Mesothelial cell of epicardium (in vitro differentiated cells): ENCODE measurements at regions not wholly inside any gene's neighbourhood (a gene's known extent, or its start where the extent isn't known, plus 50 kb on each side); places are given as distances from the start of the nearest gene placed in this dataset.
"Not testable (repeated sequence)": the region's sequence is repeated elsewhere in the genome, so short reads cannot be mapped to it uniquely, and the experiment has no call there.

Experiments used
- DNase-seq, 2 experiments: peaks; one replicate each; pipeline ENCODE4 v3.0.0; 2021; ENCODE audit warnings: low spot score in 2 of 2; ENCODE audit not compliant: unreplicated experiment in 2 of 2
- H3K27ac Mint-ChIP-seq: 2 replicates; pipeline ENCODE4 v1.8.0; 2021; ENCODE audit warnings: mixed read lengths
- H3K27me3 Mint-ChIP-seq: 2 replicates; pipeline ENCODE4 v1.8.0; 2021; ENCODE audit warnings: low read depth, mixed read lengths
- H3K36me3 Mint-ChIP-seq: 2 replicates; pipeline ENCODE4 v1.8.0; 2021; ENCODE audit warnings: mixed read lengths
- H3K4me1 Mint-ChIP-seq: 2 replicates; pipeline ENCODE4 v1.8.0; 2021; ENCODE audit warnings: mixed read lengths
- H3K4me3 Mint-ChIP-seq: 2 replicates; pipeline ENCODE4 v1.8.0; 2021; ENCODE audit warnings: mild to moderate bottlenecking, moderate library complexity, mixed read lengths
- H3K9me3 Mint-ChIP-seq: 2 replicates; pipeline ENCODE4 v1.8.0; 2021; ENCODE audit warnings: mixed read lengths
- TF ChIP-seq, protein P1 (sequence below): fragments of 200-600 bp; sonication (generic); IDR thresholded peaks from one replicate; pipeline ENCODE4 v1.5.0; 2021; ENCODE audit warnings: antibody characterized with exemption; ENCODE audit not compliant: unreplicated experiment

- H3K27ac Mint-ChIP-seq: no peak overlapping the region
- TF ChIP-seq, protein P1, sequence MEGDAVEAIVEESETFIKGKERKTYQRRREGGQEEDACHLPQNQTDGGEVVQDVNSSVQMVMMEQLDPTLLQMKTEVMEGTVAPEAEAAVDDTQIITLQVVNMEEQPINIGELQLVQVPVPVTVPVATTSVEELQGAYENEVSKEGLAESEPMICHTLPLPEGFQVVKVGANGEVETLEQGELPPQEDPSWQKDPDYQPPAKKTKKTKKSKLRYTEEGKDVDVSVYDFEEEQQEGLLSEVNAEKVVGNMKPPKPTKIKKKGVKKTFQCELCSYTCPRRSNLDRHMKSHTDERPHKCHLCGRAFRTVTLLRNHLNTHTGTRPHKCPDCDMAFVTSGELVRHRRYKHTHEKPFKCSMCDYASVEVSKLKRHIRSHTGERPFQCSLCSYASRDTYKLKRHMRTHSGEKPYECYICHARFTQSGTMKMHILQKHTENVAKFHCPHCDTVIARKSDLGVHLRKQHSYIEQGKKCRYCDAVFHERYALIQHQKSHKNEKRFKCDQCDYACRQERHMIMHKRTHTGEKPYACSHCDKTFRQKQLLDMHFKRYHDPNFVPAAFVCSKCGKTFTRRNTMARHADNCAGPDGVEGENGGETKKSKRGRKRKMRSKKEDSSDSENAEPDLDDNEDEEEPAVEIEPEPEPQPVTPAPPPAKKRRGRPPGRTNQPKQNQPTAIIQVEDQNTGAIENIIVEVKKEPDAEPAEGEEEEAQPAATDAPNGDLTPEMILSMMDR: no peak
- H3K27me3 Mint-ChIP-seq: peaks cover 13% of the 10 kb centered on the region
- H3K4me1 Mint-ChIP-seq: no peaks in the 10 kb centered on the region
- peaks cover 2% of the 10 kb centered on the region for H3K36me3 Mint-ChIP-seq
- H3K9me3 Mint-ChIP-seq: peaks cover 19% of the 10 kb centered on the region
- no peak overlapping the region for H3K4me3 Mint-ChIP-seq
- DNase-seq: no peak
These were observed 398.9 kb upstream of the PCSK5 start for GRCh38 chr9:75491533-75491932.

DNA sequence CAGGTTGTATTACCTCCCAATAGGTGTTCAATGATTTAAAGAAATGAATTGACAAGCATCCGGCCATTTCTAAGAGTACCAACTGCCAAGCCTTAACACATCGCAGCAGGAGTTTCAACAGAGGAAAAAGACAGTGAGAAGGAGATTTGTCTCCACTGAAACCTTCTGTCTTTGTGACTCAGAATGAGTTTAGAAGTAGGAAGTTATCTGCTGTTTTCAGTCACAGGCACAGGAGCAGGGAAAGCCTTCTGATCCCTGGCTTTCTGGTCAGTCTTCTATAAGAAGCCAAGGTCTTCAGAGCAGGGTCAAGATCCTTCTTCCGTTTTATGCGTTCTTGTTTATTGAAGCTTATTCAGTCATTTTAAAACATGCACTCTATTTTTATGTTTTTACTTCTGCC lies 390.7 kb upstream of the PCSK5 start:
- H3K27ac Mint-ChIP-seq: no peak overlapping the region

DNA sequence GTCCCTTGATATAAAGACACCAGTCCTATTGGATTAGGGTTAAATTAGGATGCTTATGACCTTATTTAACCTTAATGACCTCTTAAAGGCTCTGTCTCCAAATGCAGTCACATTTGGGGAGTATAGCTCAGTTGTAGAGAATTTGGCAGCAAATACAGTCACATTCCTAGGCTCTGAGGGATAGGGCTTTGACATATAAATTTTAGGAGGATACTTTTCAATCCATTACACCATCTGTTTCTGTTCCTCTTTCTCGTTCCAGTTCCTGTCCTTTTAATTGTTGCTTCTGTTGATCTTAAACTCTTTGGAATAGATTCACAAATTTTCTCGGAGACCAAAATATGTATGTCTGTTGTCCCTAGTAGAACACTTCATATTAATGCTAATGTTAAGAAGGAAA lies 390.0 kb upstream of the PCSK5 start:
- no peaks in the 10 kb centered on the region for H3K36me3 Mint-ChIP-seq
- H3K27ac Mint-ChIP-seq: no peak overlapping the region
- TF ChIP-seq, protein P1: no peak
- peaks cover 8% of the 10 kb centered on the region for H3K27me3 Mint-ChIP-seq
- peaks cover 4% of the 10 kb centered on the region for H3K9me3 Mint-ChIP-seq
- no peaks in the 10 kb centered on the region for H3K4me1 Mint-ChIP-seq
- no peak for DNase-seq
- H3K4me3 Mint-ChIP-seq: no peak overlapping the region

More for the DNA sequence above, 390.7 kb upstream of the PCSK5 start:
- Mint-ChIP-seq H3K36me3 (no peaks in the 10 kb centered on the region), H3K4me3 (no peak overlapping the region), H3K4me1 (no peaks in the 10 kb centered on the region), H3K27me3 (peaks cover 9% of the 10 kb centered on the region), H3K9me3 (peaks cover 4% of the 10 kb centered on the region)
- DNase-seq: no peak
- TF ChIP-seq, protein P1: no peak

- H3K27ac Mint-ChIP-seq, H3K4me1 Mint-ChIP-seq, H3K36me3 Mint-ChIP-seq, H3K9me3 Mint-ChIP-seq, H3K27me3 Mint-ChIP-seq, DNase-seq, H3K4me3 Mint-ChIP-seq: not testable (repeated sequence)
These were observed 389.5 kb upstream of the PCSK5 start for GRCh38 chr9:75500940-75501339.

- no peaks in the 10 kb centered on the region for H3K4me1 Mint-ChIP-seq
- no peak for DNase-seq
- peaks cover 10% of the 10 kb centered on the region for H3K27me3 Mint-ChIP-seq
- TF ChIP-seq, protein P1: no peak
- H3K36me3 Mint-ChIP-seq: no peaks in the 10 kb centered on the region
- no peak overlapping the region for H3K27ac Mint-ChIP-seq
- H3K4me3 Mint-ChIP-seq: no peak overlapping the region
- H3K9me3 Mint-ChIP-seq: peaks cover 22% of the 10 kb centered on the region
These were observed 385.8 kb upstream of the PCSK5 start for GRCh38 chr9:75504721-75505120.

- no peak for DNase-seq
- TF ChIP-seq, protein P1: no peak
- Mint-ChIP-seq H3K9me3 (peaks cover 22% of the 10 kb centered on the region), H3K4me3 (no peak overlapping the region), H3K27me3 (peaks cover 10% of the 10 kb centered on the region), H3K36me3 (no peaks in the 10 kb centered on the region), H3K27ac (no peak overlapping the region), H3K4me1 (no peaks in the 10 kb centered on the region)
These were observed 384.8 kb upstream of the PCSK5 start for GRCh38 chr9:75505654-75506053.
